Keratinocyte (primary cell): ENCODE measurements at regions not wholly inside any gene's neighbourhood (a gene's known extent, or its start where the extent isn't known, plus 50 kb on each side); places are given as distances from the start of the nearest gene placed in this dataset.
A peak's percentile ranks its signal among the peaks of the same experiment; 100 is the strongest.

ENCODE experiments used
- CTCF ChIP-seq, 3 experiments: IDR thresholded peaks in 1 of 3; conservative IDR thresholded peaks in 1 of 3; optimal IDR thresholded peaks in 1 of 3; 2 replicates in 2 of 3; 3 replicates in 1 of 3; pipeline versions ENCODE3 to v1.5.1; 2011; ENCODE audit warnings: low read length in 3 of 3, mild to moderate bottlenecking in 3 of 3, moderate library complexity in 2 of 3, control low read depth in 1 of 3, inconsistent platforms in 1 of 3; ENCODE audit not compliant: insufficient read depth in 2 of 3; ENCODE audit errors: extremely low read depth in 1 of 3
- EZH2 ChIP-seq: IDR thresholded peaks from one replicate; pipeline ENCODE4 v1.6.1; 2012; ENCODE audit warnings: inconsistent platforms, mild to moderate bottlenecking, low read length, moderate library complexity

- TF ChIP-seq CTCF (optimal IDR thresholded peaks at IDR 0.05 in 1 of 3, IDR thresholded peaks at IDR 0.05 in 1 of 3, conservative IDR thresholded peaks at IDR 0.05 in 1 of 3; ENCODE audit: extremely low read depth in 1 of 3, insufficient read depth in 2 of 3, low read length in 3 of 3) (peak in 1 of 3 experiments; percentile 5), EZH2 (no peak)
Measured at GRCh38 chr11:43130616-43131015, 181.2 kb upstream of the API5 start.
